ENCODE measurements at regions not wholly inside any gene's neighbourhood (a gene's known extent, or its start where the extent isn't known, plus 50 kb on each side); places are given as distances from the start of the nearest gene placed in this dataset.
"Not testable (repeated sequence)": the region's sequence is repeated elsewhere in the genome, so short reads cannot be mapped to it uniquely, and the experiment has no call there.

- Histone ChIP-seq H3K27me3 (ENCODE audit: insufficient read depth, low read length) (no peaks in the 10 kb centered on the region), H3K9me3 (ENCODE audit: low read length) (no peaks in the 10 kb centered on the region), H2AFZ (ENCODE audit: low read depth, low read length) (no peak overlapping the region), H3K36me3 (ENCODE audit: insufficient read depth, low read length) (no peaks in the 10 kb centered on the region), H3K4me3 (ENCODE audit: low read length) (no peak overlapping the region), H3K4me1 (ENCODE audit: insufficient read depth, low read length) (no peaks in the 10 kb centered on the region)
These were observed 109.6 kb upstream of the CPM start for GRCh38 chr12:69042557-69042956.

GRCh38 chr12:69042970-69043369, 110.0 kb upstream of the CPM start:
- Histone ChIP-seq H2AFZ (ENCODE audit: low read depth, low read length) (no peak overlapping the region), H3K4me3 (ENCODE audit: low read length) (no peak overlapping the region), H3K27me3 (ENCODE audit: insufficient read depth, low read length) (no peaks in the 10 kb centered on the region), H3K9me3 (ENCODE audit: low read length) (no peaks in the 10 kb centered on the region), H3K4me1 (ENCODE audit: insufficient read depth, low read length) (no peaks in the 10 kb centered on the region), H3K36me3 (ENCODE audit: insufficient read depth, low read length) (no peaks in the 10 kb centered on the region)

- H3K4me3 ChIP-seq (ENCODE audit: low read length) = no peak overlapping the region
- no peaks in the 10 kb centered on the region for H3K9me3 ChIP-seq (ENCODE audit: low read length)
- H3K36me3 ChIP-seq (ENCODE audit: insufficient read depth, low read length) = no peaks in the 10 kb centered on the region
- H3K4me1 ChIP-seq (ENCODE audit: insufficient read depth, low read length) = no peaks in the 10 kb centered on the region
- no peaks in the 10 kb centered on the region for H3K27me3 ChIP-seq (ENCODE audit: insufficient read depth, low read length)
- no peak overlapping the region for H2AFZ ChIP-seq (ENCODE audit: low read depth, low read length)
These were observed 111.9 kb upstream of the CPM start for GRCh38 chr12:69044887-69045286.

GRCh38 chr12:69045430-69045829, 112.5 kb upstream of the CPM start:
- H3K9me3 ChIP-seq (ENCODE audit: low read length) = no peaks in the 10 kb centered on the region
- H3K36me3 ChIP-seq (ENCODE audit: insufficient read depth, low read length) = no peaks in the 10 kb centered on the region
- no peaks in the 10 kb centered on the region for H3K4me1 ChIP-seq (ENCODE audit: insufficient read depth, low read length)
- no peak overlapping the region for H3K4me3 ChIP-seq (ENCODE audit: low read length)
- no peak overlapping the region for H2AFZ ChIP-seq (ENCODE audit: low read depth, low read length)
- no peaks in the 10 kb centered on the region for H3K27me3 ChIP-seq (ENCODE audit: insufficient read depth, low read length)

GRCh38 chr12:69046363-69046762, 113.4 kb upstream of the CPM start:
- no peak overlapping the region for H2AFZ ChIP-seq (ENCODE audit: low read depth, low read length)
- H3K4me1 ChIP-seq (ENCODE audit: insufficient read depth, low read length) = no peaks in the 10 kb centered on the region
- H3K4me3 ChIP-seq (ENCODE audit: low read length) = no peak overlapping the region
- H3K27me3 ChIP-seq (ENCODE audit: insufficient read depth, low read length) = no peaks in the 10 kb centered on the region
- no peaks in the 10 kb centered on the region for H3K36me3 ChIP-seq (ENCODE audit: insufficient read depth, low read length)
- no peaks in the 10 kb centered on the region for H3K9me3 ChIP-seq (ENCODE audit: low read length)

GRCh38 chr12:69046920-69047319, 113.9 kb upstream of the CPM start:
- H3K27me3 ChIP-seq (ENCODE audit: insufficient read depth, low read length) = no peaks in the 10 kb centered on the region
- H3K4me3 ChIP-seq (ENCODE audit: low read length) = no peak overlapping the region
- no peaks in the 10 kb centered on the region for H3K4me1 ChIP-seq (ENCODE audit: insufficient read depth, low read length)
- H2AFZ ChIP-seq (ENCODE audit: low read depth, low read length) = no peak overlapping the region
- H3K9me3 ChIP-seq (ENCODE audit: low read length) = no peaks in the 10 kb centered on the region
- no peaks in the 10 kb centered on the region for H3K36me3 ChIP-seq (ENCODE audit: insufficient read depth, low read length)

GRCh38 chr12:69047990-69048389, 115.0 kb upstream of the CPM start:
- no peaks in the 10 kb centered on the region for H3K9me3 ChIP-seq (ENCODE audit: low read length)
- no peak overlapping the region for H3K4me3 ChIP-seq (ENCODE audit: low read length)
- no peaks in the 10 kb centered on the region for H3K27me3 ChIP-seq (ENCODE audit: insufficient read depth, low read length)
- no peaks in the 10 kb centered on the region for H3K36me3 ChIP-seq (ENCODE audit: insufficient read depth, low read length)
- no peak overlapping the region for H2AFZ ChIP-seq (ENCODE audit: low read depth, low read length)
- H3K4me1 ChIP-seq (ENCODE audit: insufficient read depth, low read length) = peaks cover 5% of the 10 kb centered on the region

GRCh38 chr12:69049855-69050254, 116.9 kb upstream of the CPM start:
- not testable (repeated sequence) for H2AFZ ChIP-seq (ENCODE audit: low read depth, low read length); H3K9me3 ChIP-seq (ENCODE audit: low read length); H3K27me3 ChIP-seq (ENCODE audit: insufficient read depth, low read length); H3K36me3 ChIP-seq (ENCODE audit: insufficient read depth, low read length); H3K4me3 ChIP-seq (ENCODE audit: low read length)
- peaks cover 17% of the 10 kb centered on the region for H3K4me1 ChIP-seq (ENCODE audit: insufficient read depth, low read length)

- Histone ChIP-seq H3K36me3 (ENCODE audit: insufficient read depth, low read length) (no peaks in the 10 kb centered on the region), H3K4me1 (ENCODE audit: insufficient read depth, low read length) (peaks cover 17% of the 10 kb centered on the region), H3K4me3 (ENCODE audit: low read length) (no peak overlapping the region), H3K9me3 (ENCODE audit: low read length) (no peaks in the 10 kb centered on the region), H2AFZ (ENCODE audit: low read depth, low read length) (no peak overlapping the region), H3K27me3 (ENCODE audit: insufficient read depth, low read length) (no peaks in the 10 kb centered on the region)
These were observed 119.8 kb upstream of the CPM start for GRCh38 chr12:69052613-69053408.

- H3K36me3 ChIP-seq (ENCODE audit: insufficient read depth, low read length) = no peaks in the 10 kb centered on the region
- no peaks in the 10 kb centered on the region for H3K27me3 ChIP-seq (ENCODE audit: insufficient read depth, low read length)
- no peak overlapping the region for H2AFZ ChIP-seq (ENCODE audit: low read depth, low read length)
- H3K4me1 ChIP-seq (ENCODE audit: insufficient read depth, low read length) = peaks cover 17% of the 10 kb centered on the region
- no peaks in the 10 kb centered on the region for H3K9me3 ChIP-seq (ENCODE audit: low read length)
- no peak overlapping the region for H3K4me3 ChIP-seq (ENCODE audit: low read length)
These were observed 121.5 kb upstream of the CPM start for GRCh38 chr12:69054343-69055056.

- no peak overlapping the region for H2AFZ ChIP-seq (ENCODE audit: low read depth, low read length)
- no peaks in the 10 kb centered on the region for H3K27me3 ChIP-seq (ENCODE audit: insufficient read depth, low read length)
- peaks cover 17% of the 10 kb centered on the region for H3K4me1 ChIP-seq (ENCODE audit: insufficient read depth, low read length)
- H3K4me3 ChIP-seq (ENCODE audit: low read length) = no peak overlapping the region
- H3K36me3 ChIP-seq (ENCODE audit: insufficient read depth, low read length) = no peaks in the 10 kb centered on the region
- H3K9me3 ChIP-seq (ENCODE audit: low read length) = no peaks in the 10 kb centered on the region
These were observed 122.3 kb upstream of the CPM start for GRCh38 chr12:69055280-69055679.

GRCh38 chr12:69055706-69056105, 122.7 kb upstream of the CPM start:
- Histone ChIP-seq H3K27me3 (ENCODE audit: insufficient read depth, low read length) (no peaks in the 10 kb centered on the region), H3K36me3 (ENCODE audit: insufficient read depth, low read length) (no peaks in the 10 kb centered on the region), H2AFZ (ENCODE audit: low read depth, low read length) (no peak overlapping the region), H3K4me3 (ENCODE audit: low read length) (no peak overlapping the region), H3K4me1 (ENCODE audit: insufficient read depth, low read length) (peaks cover 17% of the 10 kb centered on the region), H3K9me3 (ENCODE audit: low read length) (no peaks in the 10 kb centered on the region)

- H3K36me3 ChIP-seq (ENCODE audit: insufficient read depth, low read length) = no peaks in the 10 kb centered on the region
- H3K27me3 ChIP-seq (ENCODE audit: insufficient read depth, low read length) = no peaks in the 10 kb centered on the region
- H3K4me3 ChIP-seq (ENCODE audit: low read length) = no peak overlapping the region
- H3K4me1 ChIP-seq (ENCODE audit: insufficient read depth, low read length) = peaks cover 17% of the 10 kb centered on the region
- H2AFZ ChIP-seq (ENCODE audit: low read depth, low read length) = no peak overlapping the region
- H3K9me3 ChIP-seq (ENCODE audit: low read length) = no peaks in the 10 kb centered on the region
These were observed 124.0 kb upstream of the CPM start for GRCh38 chr12:69056743-69057515.
